ENCODE measurements at regions not wholly inside any gene's neighbourhood (a gene's known extent, or its start where the extent isn't known, plus 50 kb on each side); places are given as distances from the start of the nearest gene placed in this dataset.

- Mint-ChIP-seq H3K4me1 (no peaks in the 10 kb centered on the region), H3K9me3 (peaks cover 12% of the 10 kb centered on the region), H3K4me3 (no peak overlapping the region), H3K27ac (no peak overlapping the region), H3K36me3 (no peaks in the 10 kb centered on the region)
- ATAC-seq (no peak), DNase-seq (ENCODE audit: low spot score in 2 of 2) (no peak)
These were observed 441.6 kb upstream of the BRINP1 start for GRCh38 chr9:119810645-119811429.

GRCh38 chr9:119803679-119804078 lies 434.4 kb upstream of the BRINP1 start:
- DNase-seq (ENCODE audit: low spot score in 2 of 2) (no peak), ATAC-seq (no peak)
- Mint-ChIP-seq H3K4me1 (no peaks in the 10 kb centered on the region), H3K4me3 (no peak overlapping the region), H3K27ac (no peak overlapping the region), H3K9me3 (peaks cover 6% of the 10 kb centered on the region), H3K36me3 (no peaks in the 10 kb centered on the region)

- DNase-seq (ENCODE audit: low spot score in 2 of 2) (no peak), ATAC-seq (no peak)
- H3K9me3 Mint-ChIP-seq = peaks cover 6% of the 10 kb centered on the region
- no peak overlapping the region for H3K27ac Mint-ChIP-seq
- no peaks in the 10 kb centered on the region for H3K4me1 Mint-ChIP-seq
- H3K4me3 Mint-ChIP-seq = no peak overlapping the region
- H3K36me3 Mint-ChIP-seq = no peaks in the 10 kb centered on the region
These were observed 433.4 kb upstream of the BRINP1 start for GRCh38 chr9:119802621-119803020.

GRCh38 chr9:119802133-119802532 lies 432.9 kb upstream of the BRINP1 start:
- DNase-seq (ENCODE audit: low spot score in 2 of 2) (no peak), ATAC-seq (no peak)
- Mint-ChIP-seq H3K4me1 (no peaks in the 10 kb centered on the region), H3K27ac (no peak overlapping the region), H3K9me3 (peaks cover 6% of the 10 kb centered on the region), H3K36me3 (no peaks in the 10 kb centered on the region), H3K4me3 (no peak overlapping the region)

GRCh38 chr9:119801311-119801710 lies 432.1 kb upstream of the BRINP1 start:
- no peaks in the 10 kb centered on the region for H3K36me3 Mint-ChIP-seq
- no peak overlapping the region for H3K27ac Mint-ChIP-seq
- H3K4me3 Mint-ChIP-seq = no peak overlapping the region
- no peaks in the 10 kb centered on the region for H3K4me1 Mint-ChIP-seq
- peaks cover 3% of the 10 kb centered on the region for H3K9me3 Mint-ChIP-seq
- ATAC-seq (no peak), DNase-seq (ENCODE audit: low spot score in 2 of 2) (no peak)

GRCh38 chr9:119795395-119795794 lies 426.2 kb upstream of the BRINP1 start:
- H3K27ac Mint-ChIP-seq = no peak overlapping the region
- no peaks in the 10 kb centered on the region for H3K4me1 Mint-ChIP-seq
- ATAC-seq (no peak), DNase-seq (ENCODE audit: low spot score in 2 of 2) (no peak)
- H3K36me3 Mint-ChIP-seq = no peaks in the 10 kb centered on the region
- H3K4me3 Mint-ChIP-seq = no peak overlapping the region
- peaks cover 2% of the 10 kb centered on the region for H3K9me3 Mint-ChIP-seq

GRCh38 chr9:119794836-119795235 lies 425.6 kb upstream of the BRINP1 start:
- no peak for DNase-seq (ENCODE audit: low spot score in 2 of 2)
- Mint-ChIP-seq H3K36me3 (no peaks in the 10 kb centered on the region), H3K4me1 (no peaks in the 10 kb centered on the region), H3K4me3 (no peak overlapping the region), H3K9me3 (peaks cover 2% of the 10 kb centered on the region), H3K27ac (no peak overlapping the region)
- no peak for ATAC-seq

GRCh38 chr9:119793218-119793617 lies 424.0 kb upstream of the BRINP1 start:
- Mint-ChIP-seq H3K4me3 (no peak overlapping the region), H3K4me1 (no peaks in the 10 kb centered on the region), H3K27ac (no peak overlapping the region), H3K9me3 (peaks cover 2% of the 10 kb centered on the region), H3K36me3 (no peaks in the 10 kb centered on the region)
- ATAC-seq = no peak
- DNase-seq (ENCODE audit: low spot score in 2 of 2) = no peak

GRCh38 chr9:119792242-119792641 lies 423.0 kb upstream of the BRINP1 start:
- Mint-ChIP-seq H3K9me3 (peaks cover 2% of the 10 kb centered on the region), H3K4me3 (no peak overlapping the region), H3K4me1 (no peaks in the 10 kb centered on the region), H3K36me3 (no peaks in the 10 kb centered on the region), H3K27ac (no peak overlapping the region)
- DNase-seq (ENCODE audit: low spot score in 2 of 2) (no peak), ATAC-seq (no peak)

- Mint-ChIP-seq H3K27ac (no peak overlapping the region), H3K4me1 (no peaks in the 10 kb centered on the region), H3K4me3 (no peak overlapping the region), H3K9me3 (peaks cover 2% of the 10 kb centered on the region), H3K36me3 (no peaks in the 10 kb centered on the region)
- ATAC-seq (no peak), DNase-seq (ENCODE audit: low spot score in 2 of 2) (no peak)
These were observed 420.8 kb upstream of the BRINP1 start for GRCh38 chr9:119789987-119790386.

GRCh38 chr9:119788921-119789320 lies 419.7 kb upstream of the BRINP1 start:
- Mint-ChIP-seq H3K27ac (no peak overlapping the region), H3K36me3 (no peaks in the 10 kb centered on the region), H3K4me1 (no peaks in the 10 kb centered on the region), H3K4me3 (no peak overlapping the region), H3K9me3 (no peaks in the 10 kb centered on the region)
- ATAC-seq (no peak), DNase-seq (ENCODE audit: low spot score in 2 of 2) (no peak)

- H3K27ac Mint-ChIP-seq = no peak overlapping the region
- ATAC-seq (no peak), DNase-seq (ENCODE audit: low spot score in 2 of 2) (no peak)
- H3K36me3 Mint-ChIP-seq = no peaks in the 10 kb centered on the region
- no peak overlapping the region for H3K4me3 Mint-ChIP-seq
- no peaks in the 10 kb centered on the region for H3K9me3 Mint-ChIP-seq
- H3K4me1 Mint-ChIP-seq = no peaks in the 10 kb centered on the region
These were observed 412.7 kb upstream of the BRINP1 start for GRCh38 chr9:119781886-119782285.

- Mint-ChIP-seq H3K27ac (no peak overlapping the region), H3K4me1 (no peaks in the 10 kb centered on the region), H3K36me3 (no peaks in the 10 kb centered on the region), H3K9me3 (no peaks in the 10 kb centered on the region), H3K4me3 (no peak overlapping the region)
- no peak for ATAC-seq
- DNase-seq (ENCODE audit: low spot score in 2 of 2) = no peak
These were observed 406.2 kb upstream of the BRINP1 start for GRCh38 chr9:119775410-119775809.

- no peak for DNase-seq (ENCODE audit: low spot score in 2 of 2)
- H3K36me3 Mint-ChIP-seq = no peaks in the 10 kb centered on the region
- H3K27ac Mint-ChIP-seq = no peak overlapping the region
- ATAC-seq = no peak
- no peaks in the 10 kb centered on the region for H3K4me1 Mint-ChIP-seq
- H3K9me3 Mint-ChIP-seq = no peaks in the 10 kb centered on the region
- no peak overlapping the region for H3K4me3 Mint-ChIP-seq
These were observed 404.6 kb upstream of the BRINP1 start for GRCh38 chr9:119773823-119774222.

- H3K4me1 Mint-ChIP-seq = no peaks in the 10 kb centered on the region
- ATAC-seq (no peak), DNase-seq (ENCODE audit: low spot score in 2 of 2) (no peak)
- H3K4me3 Mint-ChIP-seq = no peak overlapping the region
- H3K27ac Mint-ChIP-seq = no peak overlapping the region
- no peaks in the 10 kb centered on the region for H3K36me3 Mint-ChIP-seq
- H3K9me3 Mint-ChIP-seq = no peaks in the 10 kb centered on the region
These were observed 402.1 kb upstream of the BRINP1 start for GRCh38 chr9:119771341-119771740.

- no peaks in the 10 kb centered on the region for H3K9me3 Mint-ChIP-seq
- DNase-seq (ENCODE audit: low spot score in 2 of 2) (no peak), ATAC-seq (no peak)
- no peaks in the 10 kb centered on the region for H3K36me3 Mint-ChIP-seq
- H3K27ac Mint-ChIP-seq = no peak overlapping the region
- H3K4me3 Mint-ChIP-seq = no peak overlapping the region
- no peaks in the 10 kb centered on the region for H3K4me1 Mint-ChIP-seq
These were observed 399.0 kb upstream of the BRINP1 start for GRCh38 chr9:119768266-119768665.
